Inflammatory macrophage treated with lipopolysaccharide for 4 hours (primary cell): ENCODE measurements at regions not wholly inside any gene's neighbourhood (a gene's known extent, or its start where the extent isn't known, plus 50 kb on each side); places are given as distances from the start of the nearest gene placed in this dataset.

Experiments used
- DNase-seq: peaks from one replicate; pipeline ENCODE4 v3.0.0-alpha.2; 2020

GRCh38 chr11:131242476-131243000 lies 127.9 kb upstream of the NTM start:
- no peak for DNase-seq

- no peak for DNase-seq
These were observed 124.3 kb upstream of the NTM start for GRCh38 chr11:131246156-131246555.

GRCh38 chr11:131246663-131247062 lies 123.8 kb upstream of the NTM start:
- peak; percentile 4 for DNase-seq

- DNase-seq, result no peak
These were observed 121.8 kb upstream of the NTM start for GRCh38 chr11:131248588-131248987.

GRCh38 chr11:131253142-131253655 lies 117.2 kb upstream of the NTM start:
- DNase-seq, result no peak

- no peak for DNase-seq
These were observed 116.7 kb upstream of the NTM start for GRCh38 chr11:131253656-131254151.

GRCh38 chr11:131254254-131254653 lies 116.2 kb upstream of the NTM start:
- no peak for DNase-seq

GRCh38 chr11:131274233-131274632 lies 96.2 kb upstream of the NTM start:
- no peak for DNase-seq

- DNase-seq, result no peak
These were observed 94.8 kb upstream of the NTM start for GRCh38 chr11:131275580-131275979.

GRCh38 chr11:131278472-131278871 lies 91.9 kb upstream of the NTM start:
- DNase-seq, result no peak

- DNase-seq, result no peak
These were observed 90.6 kb upstream of the NTM start for GRCh38 chr11:131279654-131280384.

- no peak for DNase-seq
These were observed 89.1 kb upstream of the NTM start for GRCh38 chr11:131281316-131281715.

- no peak for DNase-seq
These were observed 86.4 kb upstream of the NTM start for GRCh38 chr11:131284041-131284440.

- no peak for DNase-seq
These were observed 81.8 kb upstream of the NTM start for GRCh38 chr11:131288521-131289091.

- no peak for DNase-seq
These were observed 80.2 kb upstream of the NTM start for GRCh38 chr11:131290185-131290584.

GRCh38 chr11:131295986-131296385 lies 74.4 kb upstream of the NTM start:
- no peak for DNase-seq

GRCh38 chr11:131297441-131297840 lies 73.0 kb upstream of the NTM start:
- DNase-seq, result no peak

GRCh38 chr11:131299598-131300438 lies 70.6 kb upstream of the NTM start:
- DNase-seq, result no peak

- DNase-seq, result no peak
These were observed 70.0 kb upstream of the NTM start for GRCh38 chr11:131300439-131300717.

- DNase-seq, result no peak
These were observed 69.1 kb upstream of the NTM start for GRCh38 chr11:131301306-131301705.

- DNase-seq, result no peak
These were observed 67.6 kb upstream of the NTM start for GRCh38 chr11:131302836-131303235.

GRCh38 chr11:131303611-131304119 lies 66.8 kb upstream of the NTM start:
- DNase-seq, result no peak

GRCh38 chr11:131305005-131305404 lies 65.4 kb upstream of the NTM start:
- DNase-seq, result no peak
